WTC11 (cell line): ENCODE measurements at regions not wholly inside any gene's neighbourhood (a gene's known extent, or its start where the extent isn't known, plus 50 kb on each side); places are given as distances from the start of the nearest gene placed in this dataset.

Experiments
- ATAC-seq: fragments of 200-7000 bp; cut with Tn5 transposase; 2 replicates; pipeline ENCODE4 v1.10.0; 2021; ENCODE audit warnings: mild to moderate bottlenecking, moderate library complexity
- CTCF ChIA-PET: fragments of 300-600 bp; sonication (Branson Sonifier 250); formaldehyde crosslinking; loops from one replicate; lab custom pipeline; 2021; ENCODE audit warnings: antibody characterized with exemption; lab: Charles Lee
- POLR2A ChIA-PET: fragments of 350-600 bp; sonication (Branson Sonifier 250); formaldehyde crosslinking; loops from one replicate; lab custom pipeline; 2021; ENCODE audit warnings: antibody characterized with exemption; lab: Charles Lee
- DNase-seq: peaks from one replicate; pipeline ENCODE4 v3.0.0; 2021; ENCODE audit warnings: low spot score
- H3K27ac Mint-ChIP-seq: 2 replicates; pipeline ENCODE4 v1.8.0; 2021; ENCODE audit warnings: mixed read lengths
- H3K27me3 Mint-ChIP-seq: 2 replicates; pipeline ENCODE4 v1.8.0; 2021; ENCODE audit warnings: low read depth, mild to moderate bottlenecking, moderate library complexity, mixed read lengths
- H3K36me3 Mint-ChIP-seq: 2 replicates; pipeline ENCODE4 v1.8.0; 2021; ENCODE audit warnings: mixed read lengths
- H3K4me1 Mint-ChIP-seq: 2 replicates; pipeline ENCODE4 v1.8.0; 2022; ENCODE audit warnings: mixed read lengths
- H3K4me3 Mint-ChIP-seq: 2 replicates; pipeline ENCODE4 v1.8.0; 2021; ENCODE audit warnings: mild to moderate bottlenecking, moderate library complexity, mixed read lengths
- H3K9me3 Mint-ChIP-seq: 2 replicates; pipeline ENCODE4 v1.8.0; 2021; ENCODE audit warnings: mixed read lengths
- AFF4 ChIP-seq: sonication (generic); formaldehyde crosslinking; IDR thresholded peaks from 2 replicates; pipeline ENCODE4 v1.8.1; 2023; ENCODE audit warnings: mild to moderate bottlenecking, missing genetic modification reagents, borderline replicate concordance
- ARID4B ChIP-seq: sonication (generic); formaldehyde crosslinking; IDR thresholded peaks from 2 replicates; pipeline ENCODE4 v1.8.0; 2023; ENCODE audit warnings: missing genetic modification reagents, mild to moderate bottlenecking, borderline replicate concordance
- CREM ChIP-seq: sonication (generic); formaldehyde crosslinking; IDR thresholded peaks from 2 replicates; pipeline ENCODE4 v1.8.1; 2022; ENCODE audit warnings: mild to moderate bottlenecking, missing genetic modification reagents, moderate library complexity
- E2F1 ChIP-seq: sonication (generic); formaldehyde crosslinking; IDR thresholded peaks from 2 replicates; pipeline ENCODE4 v1.8.0; 2022; ENCODE audit warnings: mild to moderate bottlenecking, missing genetic modification reagents
- IRF2 ChIP-seq: sonication (generic); formaldehyde crosslinking; IDR thresholded peaks from 2 replicates; pipeline ENCODE4 v1.8.0; 2022; ENCODE audit warnings: low read depth, missing genetic modification reagents, borderline replicate concordance
- MLX ChIP-seq: sonication (generic); formaldehyde crosslinking; IDR thresholded peaks from 2 replicates; pipeline ENCODE4 v1.8.1; 2023; ENCODE audit warnings: mild to moderate bottlenecking, missing genetic modification reagents, moderate library complexity
- NR3C1 ChIP-seq: sonication (generic); formaldehyde crosslinking; conservative IDR thresholded peaks from 2 replicates; pipeline ENCODE4 v1.8.1; 2023; ENCODE audit warnings: low read depth, mild to moderate bottlenecking, missing genetic modification reagents
- PREB ChIP-seq: sonication (generic); formaldehyde crosslinking; IDR thresholded peaks from 2 replicates; pipeline ENCODE4 v1.8.1; 2022; ENCODE audit warnings: mild to moderate bottlenecking, missing genetic modification reagents, moderate library complexity, borderline replicate concordance
- PRRX2 ChIP-seq: fragments of 250-450 bp; sonication (Bioruptor Pico); IDR thresholded peaks from 2 replicates; pipeline ENCODE4 v1.8.0; 2021; ENCODE audit warnings: mild to moderate bottlenecking
- SMAD3 ChIP-seq: sonication (generic); formaldehyde crosslinking; IDR thresholded peaks from 2 replicates; pipeline ENCODE4 v1.8.0; 2022; ENCODE audit warnings: missing genetic modification reagents, mild to moderate bottlenecking, borderline replicate concordance
- ZNF232 ChIP-seq: sonication (generic); formaldehyde crosslinking; IDR thresholded peaks from 2 replicates; pipeline ENCODE4 v1.8.0; 2022; ENCODE audit warnings: mild to moderate bottlenecking, missing genetic modification reagents
- ZNF317 ChIP-seq: sonication (generic); formaldehyde crosslinking; IDR thresholded peaks from 2 replicates; pipeline ENCODE4 v1.8.1; 2023; ENCODE audit warnings: low read depth, mild to moderate bottlenecking, moderate library complexity, missing genetic modification reagents, borderline replicate concordance
- ZSCAN18 ChIP-seq: fragments of 250-450 bp; sonication (Bioruptor Pico); IDR thresholded peaks from 2 replicates; pipeline ENCODE4 v2.1.2; 2022; ENCODE audit warnings: mild to moderate bottlenecking, moderate library complexity

GRCh38 chr22:22050141-22050775 lies 67.7 kb upstream of the TOP3B start:
- H3K27me3 Mint-ChIP-seq = peaks cover 84% of the 10 kb centered on the region
- H3K4me3 Mint-ChIP-seq = no peak overlapping the region
- ATAC-seq (no peak), DNase-seq (no peak)
- H3K4me1 Mint-ChIP-seq = no peaks in the 10 kb centered on the region
- CTCF ChIA-PET = interaction anchor here (1.2 kb wide), 1 partner anchor 78 kb away, joined by 3 read pairs; no protein-coding TSS in a partner anchor
- H3K27ac Mint-ChIP-seq = no peak overlapping the region
- no peak for TF ChIP-seq E2F1 (CRISPR knock-in tag)
- TF ChIP-seq ZSCAN18 (CRISPR knock-in tag) = no peak
- no peak for TF ChIP-seq CREM (CRISPR knock-in tag)
- no peak for TF ChIP-seq ARID4B
- TF ChIP-seq PREB (CRISPR knock-in tag) = no peak
- TF ChIP-seq ZNF317 (CRISPR knock-in tag) = no peak
- POLR2A ChIA-PET = no interaction called here
- no peaks in the 10 kb centered on the region for H3K36me3 Mint-ChIP-seq
- no peaks in the 10 kb centered on the region for H3K9me3 Mint-ChIP-seq

GRCh38 chr22:22049684-22050083 lies 67.1 kb upstream of the TOP3B start:
- ATAC-seq (no peak), DNase-seq (no peak)
- H3K9me3 Mint-ChIP-seq = no peaks in the 10 kb centered on the region
- peaks cover 84% of the 10 kb centered on the region for H3K27me3 Mint-ChIP-seq
- no peak overlapping the region for H3K27ac Mint-ChIP-seq
- CTCF ChIA-PET = interaction anchor here (1.0 to 1.6 kb wide), 4 partner anchors 11 to 78 kb away, joined by 3 to 13 read pairs (median 4); no protein-coding TSS in a partner anchor
- POLR2A ChIA-PET = interaction anchor here (0.6 kb wide), 1 partner anchor 533 kb away, joined by 4 read pairs; no protein-coding TSS in a partner anchor
- H3K4me1 Mint-ChIP-seq = no peaks in the 10 kb centered on the region
- TF ChIP-seq MLX = no peak
- TF ChIP-seq AFF4 = no peak
- TF ChIP-seq IRF2 = no peak
- no peak for TF ChIP-seq PRRX2
- no peak for TF ChIP-seq NR3C1 (CRISPR knock-in tag)
- TF ChIP-seq E2F1 (CRISPR knock-in tag) = no peak
- no peak for TF ChIP-seq SMAD3 (CRISPR knock-in tag)
- TF ChIP-seq ZNF232 (CRISPR knock-in tag) = no peak
- TF ChIP-seq, all 79 proteins: peak for 0
- Mint-ChIP-seq H3K4me3 (no peak overlapping the region), H3K36me3 (no peaks in the 10 kb centered on the region)
